AG04449 (cell line): ENCODE measurements at regions not wholly inside any gene's neighbourhood (a gene's known extent, or its start where the extent isn't known, plus 50 kb on each side); places are given as distances from the start of the nearest gene placed in this dataset.

Source experiments
- CTCF ChIA-PET: fragments of 350-600 bp; formaldehyde crosslinking; extraction: SDS; loops from one replicate; lab custom pipeline; 2021; ENCODE audit warnings: antibody characterized with exemption; lab: Yijun Ruan, JAX
- POLR2A ChIA-PET: fragments of 400-600, 350-600 bp; formaldehyde crosslinking; extraction: SDS; loops from one replicate; lab custom pipeline; 2020; ENCODE audit warnings: antibody characterized with exemption, inconsistent platforms; lab: Yijun Ruan, JAX
- DNase-seq: peaks from one replicate; pipeline ENCODE4 v3.0.0-alpha.2; 2010; ENCODE audit warnings: low read depth, low spot score
- H3K4me3 ChIP-seq: 2 replicates; pipeline ENCODE4 v1.5.1; 2011; ENCODE audit warnings: low read depth, mild to moderate bottlenecking, control low read depth, low read length
- CTCF ChIP-seq: IDR thresholded peaks from one replicate; pipeline ENCODE4 v1.5.1; 2011; ENCODE audit warnings: mild to moderate bottlenecking, moderate library complexity, low read length, control low read depth, inconsistent platforms; ENCODE audit not compliant: insufficient read depth; ENCODE audit errors: missing control alignments

GRCh38 chr21:25334046-25334730 lies 273.1 kb downstream of the MRPL39 start:
- CTCF ChIA-PET, result interaction anchor here (1.2 to 2.2 kb wide), 2 partner anchors 15 to 17 kb away, joined by 4 to 7 read pairs; no protein-coding TSS in a partner anchor
- POLR2A ChIA-PET, result no interaction called here
- no peak for TF ChIP-seq CTCF
- DNase-seq, result no peak
- H3K4me3 ChIP-seq, result no peak overlapping the region

GRCh38 chr21:25331286-25331685 lies 276.0 kb downstream of the MRPL39 start:
- ChIA-PET CTCF (interaction anchor here (1.7 kb wide), 1 partner anchor 15 kb away, joined by 5 read pairs; no protein-coding TSS in a partner anchor), POLR2A (interaction anchor here (1.0 kb wide), 1 partner anchor 39 kb away, joined by 3 read pairs; no protein-coding TSS in a partner anchor)
- no peak overlapping the region for H3K4me3 ChIP-seq
- TF ChIP-seq CTCF, result no peak
- no peak for DNase-seq

- ChIA-PET POLR2A (interaction anchor here (1.0 kb wide), 1 partner anchor 40 kb away, joined by 3 read pairs; no protein-coding TSS in a partner anchor), CTCF (interaction anchor here (1.0 to 1.5 kb wide), 2 partner anchors 55 to 56 kb away, joined by 3 to 4 read pairs; no protein-coding TSS in a partner anchor)
- no peak for DNase-seq
- H3K4me3 ChIP-seq, result no peak overlapping the region
- TF ChIP-seq CTCF, result no peak
Measured at GRCh38 chr21:25330266-25330665, 277.0 kb downstream of the MRPL39 start.

GRCh38 chr21:25329227-25329825 lies 278.0 kb downstream of the MRPL39 start:
- ChIA-PET CTCF (interaction anchor here (1.5 to 1.9 kb wide), 2 partner anchors 15 to 57 kb away, joined by 4 to 6 read pairs; no protein-coding TSS in a partner anchor), POLR2A (interaction anchor here (2.8 kb wide), 1 partner anchor 41 kb away, joined by 16 read pairs; no protein-coding TSS in a partner anchor)
- TF ChIP-seq CTCF, result no peak
- no peak overlapping the region for H3K4me3 ChIP-seq
- peak; percentile 74 for DNase-seq

GRCh38 chr21:25328736-25329135 lies 278.5 kb downstream of the MRPL39 start:
- H3K4me3 ChIP-seq, result no peak overlapping the region
- POLR2A ChIA-PET, result interaction anchor here (2.8 kb wide), 1 partner anchor 41 kb away, joined by 16 read pairs; no protein-coding TSS in a partner anchor
- DNase-seq, result no peak
- no peak for TF ChIP-seq CTCF
- CTCF ChIA-PET, result interaction anchor here (0.9 to 1.9 kb wide), 4 partner anchors 15 to 57 kb away, joined by 4 to 6 read pairs (median 4); no protein-coding TSS in a partner anchor

- TF ChIP-seq CTCF, result no peak
- H3K4me3 ChIP-seq, result no peak overlapping the region
- CTCF ChIA-PET, result interaction anchor here (1.3 to 1.8 kb wide), 2 partner anchors 8 to 13 kb away, joined by 5 read pairs; no protein-coding TSS in a partner anchor
- DNase-seq, result no peak
- POLR2A ChIA-PET, result no interaction called here
Measured at GRCh38 chr21:25326181-25326580, 281.1 kb downstream of the MRPL39 start.
